ENCODE measurements at regions not wholly inside any gene's neighbourhood (a gene's known extent, or its start where the extent isn't known, plus 50 kb on each side); places are given as distances from the start of the nearest gene placed in this dataset.
A peak's percentile ranks its signal among the peaks of the same experiment; 100 is the strongest.

DNA sequence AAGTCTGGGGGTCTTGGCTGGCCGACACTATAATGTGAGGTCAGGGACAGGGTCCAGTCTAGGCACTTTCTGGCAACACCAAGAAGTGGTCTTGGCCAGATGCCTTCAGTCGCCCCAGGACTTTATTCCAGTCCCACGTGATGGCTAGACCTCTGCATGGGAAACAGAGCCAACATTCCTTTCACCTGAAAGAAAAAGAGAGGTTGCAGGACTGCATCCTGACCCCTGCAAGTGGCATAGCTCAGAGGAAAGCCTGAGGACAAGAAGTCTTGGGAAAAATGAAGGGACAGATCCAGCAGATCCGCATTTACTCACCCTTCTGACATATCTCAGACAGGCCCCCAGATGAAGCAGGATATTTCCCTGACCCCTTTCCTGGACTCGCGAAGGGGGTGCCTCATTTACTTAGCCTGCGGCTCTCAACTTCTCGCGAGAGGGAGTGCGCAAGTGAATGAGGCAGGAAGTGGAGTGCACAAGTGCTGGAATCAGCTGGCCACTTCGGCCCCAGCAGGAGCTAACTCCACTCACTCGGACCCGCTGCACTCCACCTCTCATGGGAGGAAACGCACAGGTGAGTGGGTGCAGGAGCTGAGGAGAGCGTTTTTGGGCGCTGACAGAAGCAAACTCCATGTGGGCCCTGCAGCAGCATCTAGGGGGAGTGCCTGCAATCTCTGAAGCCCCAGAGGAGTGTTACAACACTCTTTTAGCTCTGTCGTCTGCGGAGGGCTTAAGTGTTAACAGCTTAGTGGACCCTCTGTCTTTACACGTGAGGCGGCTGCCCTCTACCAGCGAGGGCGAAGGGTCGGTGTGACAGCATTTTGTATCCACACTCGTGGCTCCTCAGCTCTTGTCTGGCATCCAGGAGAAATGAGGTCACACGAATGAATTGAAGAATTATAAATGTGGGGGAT lies 916.2 kb upstream of the GHITM start:
- H2AK5ac ChIP-seq (ENCODE audit: low read length) = no peak overlapping the region
- WGBS (ENCODE audit: extremely low coverage, insufficient coverage, low lambda C conversion rate) = no CpG with 5 or more reads among the region's 25 CpGs
- no peak overlapping the region for H3K9ac ChIP-seq (ENCODE audit: low read length)
- H3K18ac ChIP-seq (ENCODE audit: low read length) = no peak overlapping the region
- H2BK15ac ChIP-seq (replicated peaks; ENCODE audit: low read depth) = no peak overlapping the region
- H4K5ac ChIP-seq (ENCODE audit: low read length) = no peak overlapping the region
- H3K56ac ChIP-seq (ENCODE audit: low read length) = peak overlapping the region; percentile 22
- no peak overlapping the region for H2BK120ac ChIP-seq (ENCODE audit: low read depth, low read length)
- no peak overlapping the region for H2BK5ac ChIP-seq (ENCODE audit: low read length)
- H3K4me2 ChIP-seq (ENCODE audit: low read length) = no peak overlapping the region
- no peak overlapping the region for H4K8ac ChIP-seq (ENCODE audit: low read depth, low read length)
- no peaks in the 10 kb centered on the region for H3K36me3 ChIP-seq (ENCODE audit: control insufficient read depth, insufficient read depth, low read length)
- DNase-seq = peak; percentile 55
- peaks cover 2% of the 10 kb centered on the region for H3K4me1 ChIP-seq (ENCODE audit: control insufficient read depth, low read depth, low read length)
- H3K79me2 ChIP-seq (ENCODE audit: control insufficient read depth, insufficient read depth, low read length) = no peaks in the 10 kb centered on the region
- no peak overlapping the region for H3K4ac ChIP-seq (ENCODE audit: low read depth, low read length)
- peaks cover 2% of the 10 kb centered on the region for H3K27me3 ChIP-seq (ENCODE audit: insufficient read depth, low read length, poor library complexity)
- no peak overlapping the region for H3K4me3 ChIP-seq (ENCODE audit: low read length)
- H3K27ac ChIP-seq (ENCODE audit: low read depth, low read length) = no peak overlapping the region
- no peaks in the 10 kb centered on the region for H3K79me1 ChIP-seq (ENCODE audit: low read length)
- no peak overlapping the region for H3K23ac ChIP-seq (ENCODE audit: low read length)

GRCh38 chr10:83225781-83226180 lies 913.5 kb upstream of the GHITM start:
- peaks cover 2% of the 10 kb centered on the region for H3K27me3 ChIP-seq (ENCODE audit: insufficient read depth, low read length, poor library complexity)
- H2BK120ac ChIP-seq (ENCODE audit: low read depth, low read length) = no peak overlapping the region

GRCh38 chr10:83229991-83230390 lies 909.3 kb upstream of the GHITM start:
- Histone ChIP-seq H3K56ac (ENCODE audit: low read length) (peak overlapping the region; percentile 5), H3K36me3 (ENCODE audit: control insufficient read depth, insufficient read depth, low read length) (no peaks in the 10 kb centered on the region), H2BK120ac (ENCODE audit: low read depth, low read length) (no peak overlapping the region), H3K4me1 (ENCODE audit: control insufficient read depth, low read depth, low read length) (no peaks in the 10 kb centered on the region), H3K27ac (ENCODE audit: low read depth, low read length) (no peak overlapping the region), H3K9ac (ENCODE audit: low read length) (no peak overlapping the region), H4K5ac (ENCODE audit: low read length) (no peak overlapping the region), H3K27me3 (ENCODE audit: insufficient read depth, low read length, poor library complexity) (no peaks in the 10 kb centered on the region), H2BK5ac (ENCODE audit: low read length) (no peak overlapping the region), H3K79me2 (ENCODE audit: control insufficient read depth, insufficient read depth, low read length) (no peaks in the 10 kb centered on the region), H3K23ac (ENCODE audit: low read length) (no peak overlapping the region), H3K18ac (ENCODE audit: low read length) (no peak overlapping the region), H2AK5ac (ENCODE audit: low read length) (no peak overlapping the region), H2BK15ac (replicated peaks; ENCODE audit: low read depth) (no peak overlapping the region), H3K4me3 (ENCODE audit: low read length) (no peak overlapping the region), H4K8ac (ENCODE audit: low read depth, low read length) (no peak overlapping the region), H3K4ac (ENCODE audit: low read depth, low read length) (no peak overlapping the region), H3K79me1 (ENCODE audit: low read length) (no peaks in the 10 kb centered on the region), H3K4me2 (ENCODE audit: low read length) (no peak overlapping the region)
- DNase-seq = no peak
- whole genome bisulfite sequencing (ENCODE audit: extremely low coverage, insufficient coverage, low lambda C conversion rate) = no CpG with 5 or more reads among the region's 8 CpGs

More at GRCh38 chr10:83225781-83226180, 913.5 kb upstream of the GHITM start:
- no peak overlapping the region for H4K8ac ChIP-seq (ENCODE audit: low read depth, low read length)
- H3K23ac ChIP-seq (ENCODE audit: low read length) = no peak overlapping the region
- H2AK5ac ChIP-seq (ENCODE audit: low read length) = no peak overlapping the region
- H3K79me1 ChIP-seq (ENCODE audit: low read length) = no peaks in the 10 kb centered on the region
- H3K4ac ChIP-seq (ENCODE audit: low read depth, low read length) = no peak overlapping the region
- no peak overlapping the region for H3K56ac ChIP-seq (ENCODE audit: low read length)
- no peaks in the 10 kb centered on the region for H3K4me1 ChIP-seq (ENCODE audit: control insufficient read depth, low read depth, low read length)
- WGBS (ENCODE audit: extremely low coverage, insufficient coverage, low lambda C conversion rate) = no CpG with 5 or more reads among the region's 4 CpGs
- no peak overlapping the region for H3K9ac ChIP-seq (ENCODE audit: low read length)
- H2BK5ac ChIP-seq (ENCODE audit: low read length) = no peak overlapping the region
- no peaks in the 10 kb centered on the region for H3K79me2 ChIP-seq (ENCODE audit: control insufficient read depth, insufficient read depth, low read length)
- H4K5ac ChIP-seq (ENCODE audit: low read length) = no peak overlapping the region
- H3K18ac ChIP-seq (ENCODE audit: low read length) = no peak overlapping the region
- H3K4me2 ChIP-seq (ENCODE audit: low read length) = no peak overlapping the region
- H3K27ac ChIP-seq (ENCODE audit: low read depth, low read length) = no peak overlapping the region
- DNase-seq = no peak
- no peak overlapping the region for H2BK15ac ChIP-seq (replicated peaks; ENCODE audit: low read depth)
- H3K36me3 ChIP-seq (ENCODE audit: control insufficient read depth, insufficient read depth, low read length) = no peaks in the 10 kb centered on the region
- H3K4me3 ChIP-seq (ENCODE audit: low read length) = no peak overlapping the region

- no peak overlapping the region for H2BK15ac ChIP-seq (replicated peaks; ENCODE audit: low read depth)
- H3K4me2 ChIP-seq (ENCODE audit: low read length) = no peak overlapping the region
- DNase-seq = no peak
- no peak overlapping the region for H3K4ac ChIP-seq (ENCODE audit: low read depth, low read length)
- H3K27ac ChIP-seq (ENCODE audit: low read depth, low read length) = no peak overlapping the region
- no peaks in the 10 kb centered on the region for H3K27me3 ChIP-seq (ENCODE audit: insufficient read depth, low read length, poor library complexity)
- no peak overlapping the region for H3K18ac ChIP-seq (ENCODE audit: low read length)
- H3K36me3 ChIP-seq (ENCODE audit: control insufficient read depth, insufficient read depth, low read length) = no peaks in the 10 kb centered on the region
- no peak overlapping the region for H3K4me3 ChIP-seq (ENCODE audit: low read length)
- H2BK5ac ChIP-seq (ENCODE audit: low read length) = no peak overlapping the region
- no peak overlapping the region for H3K9ac ChIP-seq (ENCODE audit: low read length)
- no peak overlapping the region for H3K56ac ChIP-seq (ENCODE audit: low read length)
- H3K4me1 ChIP-seq (ENCODE audit: control insufficient read depth, low read depth, low read length) = no peaks in the 10 kb centered on the region
- H3K79me2 ChIP-seq (ENCODE audit: control insufficient read depth, insufficient read depth, low read length) = no peaks in the 10 kb centered on the region
- H4K5ac ChIP-seq (ENCODE audit: low read length) = no peak overlapping the region
- WGBS (ENCODE audit: extremely low coverage, insufficient coverage, low lambda C conversion rate) = 100% methylated on average over 1 of the region's 1 CpG
- no peak overlapping the region for H4K8ac ChIP-seq (ENCODE audit: low read depth, low read length)
- H2BK120ac ChIP-seq (ENCODE audit: low read depth, low read length) = no peak overlapping the region
- H2AK5ac ChIP-seq (ENCODE audit: low read length) = no peak overlapping the region
- H3K79me1 ChIP-seq (ENCODE audit: low read length) = no peaks in the 10 kb centered on the region
- no peak overlapping the region for H3K23ac ChIP-seq (ENCODE audit: low read length)
Measured at GRCh38 chr10:83233691-83234090, 905.6 kb upstream of the GHITM start.

GRCh38 chr10:83248106-83248631 lies 891.1 kb upstream of the GHITM start:
- DNase-seq = no peak
- Histone ChIP-seq H2BK15ac (replicated peaks; ENCODE audit: low read depth) (no peak overlapping the region), H3K36me3 (ENCODE audit: control insufficient read depth, insufficient read depth, low read length) (no peaks in the 10 kb centered on the region), H4K8ac (ENCODE audit: low read depth, low read length) (no peak overlapping the region), H2BK120ac (ENCODE audit: low read depth, low read length) (no peak overlapping the region), H3K9ac (ENCODE audit: low read length) (no peak overlapping the region), H3K4ac (ENCODE audit: low read depth, low read length) (no peak overlapping the region), H3K56ac (ENCODE audit: low read length) (no peak overlapping the region), H2AK5ac (ENCODE audit: low read length) (no peak overlapping the region), H2BK5ac (ENCODE audit: low read length) (no peak overlapping the region), H3K27ac (ENCODE audit: low read depth, low read length) (no peak overlapping the region), H4K5ac (ENCODE audit: low read length) (no peak overlapping the region), H3K4me3 (ENCODE audit: low read length) (no peak overlapping the region), H3K18ac (ENCODE audit: low read length) (no peak overlapping the region), H3K4me1 (ENCODE audit: control insufficient read depth, low read depth, low read length) (no peaks in the 10 kb centered on the region), H3K23ac (ENCODE audit: low read length) (no peak overlapping the region), H3K79me2 (ENCODE audit: control insufficient read depth, insufficient read depth, low read length) (no peaks in the 10 kb centered on the region), H3K4me2 (ENCODE audit: low read length) (no peak overlapping the region), H3K27me3 (ENCODE audit: insufficient read depth, low read length, poor library complexity) (no peaks in the 10 kb centered on the region), H3K79me1 (ENCODE audit: low read length) (no peaks in the 10 kb centered on the region)
- no CpG with 5 or more reads among the region's 4 CpGs for WGBS (ENCODE audit: extremely low coverage, insufficient coverage, low lambda C conversion rate)

All from mesendoderm (in vitro differentiated cells).